ENCODE measurements at regions not wholly inside any gene's neighbourhood (a gene's known extent, or its start where the extent isn't known, plus 50 kb on each side); places are given as distances from the start of the nearest gene placed in this dataset.

DNA sequence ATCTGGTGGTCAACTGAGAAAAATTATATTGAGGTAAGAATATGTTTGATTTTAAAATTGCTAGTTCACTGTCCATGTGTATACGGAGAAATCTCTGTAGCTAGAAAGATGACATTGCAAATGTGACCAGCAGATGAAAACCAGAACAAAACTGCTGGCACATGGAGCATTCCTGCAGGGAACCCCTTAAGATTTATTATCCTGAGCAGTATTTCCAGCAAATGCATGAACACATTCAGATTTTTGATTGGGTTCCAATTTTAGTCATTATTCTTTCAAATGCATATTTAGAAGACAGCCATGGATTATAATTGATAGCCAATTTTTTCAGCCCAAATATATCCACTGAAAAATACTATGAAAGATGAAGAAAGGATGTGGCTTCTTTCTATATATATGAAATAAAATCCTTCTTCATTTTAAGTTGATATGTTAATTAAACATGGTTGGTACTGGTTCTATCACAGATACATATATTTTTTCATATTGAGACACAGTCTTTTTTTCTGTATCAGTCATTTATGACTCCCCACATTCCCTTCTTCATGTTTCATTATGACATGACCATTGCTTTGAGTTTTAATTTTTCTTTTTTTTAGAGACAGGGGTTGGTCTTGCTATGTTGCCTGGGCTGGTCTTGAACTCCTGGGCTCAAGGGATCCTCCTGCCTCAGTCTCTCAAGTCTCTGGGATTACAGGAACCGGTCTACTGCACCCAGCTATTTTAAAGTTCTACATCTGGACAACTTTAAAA lies 376.5 kb downstream of the KLF12 start:
- no peak for TF ChIP-seq CTCF (conservative IDR thresholded peaks at IDR 0.05)
- H3K27ac ChIP-seq = no peak overlapping the region

DNA sequence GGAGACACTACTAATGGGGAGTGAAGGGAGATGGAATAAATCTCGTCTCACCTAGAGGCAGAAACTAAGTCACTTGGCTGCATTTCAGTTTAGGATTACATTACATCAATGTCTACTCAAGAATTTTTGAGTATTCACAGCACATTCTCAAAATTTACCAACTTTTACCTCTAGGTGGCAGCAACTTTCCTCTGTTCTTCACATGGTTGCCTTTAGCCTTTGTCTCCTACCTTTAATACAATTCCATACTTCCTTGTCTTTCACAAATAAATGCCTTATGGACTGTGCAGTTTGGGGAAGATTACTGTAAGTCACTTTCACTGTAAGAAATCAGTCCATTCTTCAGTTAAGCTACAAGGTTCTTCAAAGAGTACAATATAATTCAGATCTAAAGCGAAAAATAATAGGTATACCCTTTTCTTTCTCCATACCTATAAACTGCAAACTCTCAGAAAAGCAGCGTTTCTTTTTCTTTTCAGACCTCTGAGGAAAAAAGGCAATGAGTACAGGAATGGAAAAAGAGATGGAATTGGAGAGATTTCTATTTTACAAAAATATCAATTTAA lies 379.4 kb downstream of the KLF12 start:
- peak; percentile 47 for TF ChIP-seq CTCF (conservative IDR thresholded peaks at IDR 0.05)
- no peak overlapping the region for H3K27ac ChIP-seq

DNA sequence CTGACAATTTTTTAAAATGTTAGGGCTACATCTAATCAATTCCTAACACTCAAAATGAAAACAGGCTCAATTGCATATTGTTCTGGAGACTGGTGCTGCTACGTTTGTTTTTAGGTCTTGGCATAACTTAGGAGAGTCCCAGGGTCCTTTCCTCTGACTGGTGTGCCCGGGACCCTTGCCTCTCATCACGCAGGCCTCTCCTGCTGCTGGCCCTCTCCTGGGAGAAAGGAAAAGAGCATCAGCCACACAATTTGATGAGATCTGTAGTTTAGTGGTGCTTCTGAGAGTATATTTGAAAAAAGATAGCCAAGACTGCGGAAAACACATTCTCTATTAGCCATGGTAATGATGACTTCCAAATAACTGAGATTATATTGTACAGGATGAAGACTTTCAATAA lies 380.0 kb downstream of the KLF12 start:
- TF ChIP-seq CTCF (conservative IDR thresholded peaks at IDR 0.05) = no peak
- H3K27ac ChIP-seq = no peak overlapping the region

GRCh38 chr13:73751290-73751689 lies 382.9 kb downstream of the KLF12 start:
- TF ChIP-seq CTCF (conservative IDR thresholded peaks at IDR 0.05) = no peak
- no peak overlapping the region for H3K27ac ChIP-seq

DNA sequence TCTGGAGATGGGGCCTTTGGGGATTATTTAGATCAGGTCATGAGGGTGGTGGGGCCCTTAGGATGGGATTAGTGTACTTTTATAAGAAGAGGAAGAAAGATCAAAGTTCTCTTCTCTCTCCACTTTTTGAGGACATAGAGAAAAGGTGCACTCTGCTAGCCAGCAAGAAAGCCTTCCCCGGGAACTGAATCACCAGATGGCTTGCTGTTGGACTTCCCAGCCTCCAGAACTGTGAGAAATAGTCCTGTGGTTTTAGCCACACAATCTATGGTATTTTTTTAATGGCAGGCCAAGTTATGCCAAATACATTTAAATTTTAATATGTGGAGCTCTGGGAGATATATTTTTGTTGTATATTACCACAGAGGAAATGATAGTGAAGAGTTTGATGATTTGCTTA lies 385.8 kb downstream of the KLF12 start:
- no peak for TF ChIP-seq CTCF (conservative IDR thresholded peaks at IDR 0.05)
- H3K27ac ChIP-seq = no peak overlapping the region

DNA sequence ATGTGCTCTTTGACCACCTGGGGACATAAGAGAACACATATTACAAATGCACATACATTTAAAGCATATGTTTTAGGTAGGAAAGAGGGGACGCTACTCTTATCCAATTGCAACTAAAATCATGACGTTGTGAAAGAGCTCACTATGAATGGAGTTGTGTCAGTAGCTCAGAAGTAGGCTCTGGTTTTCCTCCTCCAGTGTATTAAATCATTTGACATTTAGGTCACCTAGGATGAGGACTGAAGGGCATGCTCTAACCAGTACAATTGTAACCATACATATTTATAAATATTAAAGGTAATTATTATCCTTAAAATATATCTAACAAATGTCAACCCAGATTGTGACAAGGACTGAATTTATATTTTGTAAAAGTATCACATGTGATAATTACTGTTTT lies 389.0 kb downstream of the KLF12 start:
- TF ChIP-seq CTCF (conservative IDR thresholded peaks at IDR 0.05) = no peak
- no peak overlapping the region for H3K27ac ChIP-seq

- TF ChIP-seq CTCF (conservative IDR thresholded peaks at IDR 0.05) = no peak
- no peak overlapping the region for H3K27ac ChIP-seq
These were observed 391.2 kb downstream of the KLF12 start for GRCh38 chr13:73742982-73743381.
